ENCODE measurements at regions not wholly inside any gene's neighbourhood (a gene's known extent, or its start where the extent isn't known, plus 50 kb on each side); places are given as distances from the start of the nearest gene placed in this dataset.

GRCh38 chr4:64144994-64145393, 264.3 kb downstream of the TECRL start:
- Histone ChIP-seq H3K14ac (replicated peaks; ENCODE audit: low read depth, low read length) (no peak overlapping the region), H2BK5ac (ENCODE audit: low read depth, low read length, poor library complexity, severe bottlenecking) (no peak overlapping the region), H3K4me3 (ENCODE audit: insufficient read depth, low read depth, low read length) (no peak overlapping the region), H3K9me3 (ENCODE audit: control insufficient read depth, insufficient read depth, low read length) (no peaks in the 10 kb centered on the region), H4K20me1 (ENCODE audit: insufficient read depth, low read length) (no peaks in the 10 kb centered on the region), H3K27me3 (ENCODE audit: control insufficient read depth, insufficient read depth, low read length) (no peaks in the 10 kb centered on the region), H2BK120ac (ENCODE audit: low read depth, low read length) (no peak overlapping the region), H2BK15ac (ENCODE audit: low read depth, low read length) (no peak overlapping the region), H3K4me1 (ENCODE audit: control insufficient read depth, insufficient read depth, low read length) (no peaks in the 10 kb centered on the region), H3K27ac (ENCODE audit: insufficient read depth, low read length) (no peak overlapping the region), H2AK9ac (replicated peaks; ENCODE audit: low read depth, low read length, poor library complexity) (no peak overlapping the region), H3K4me2 (ENCODE audit: low read depth, low read length) (no peak overlapping the region), H2AFZ (replicated peaks; ENCODE audit: low read length, poor library complexity) (no peak overlapping the region), H2BK20ac (ENCODE audit: low read depth, low read length) (no peak overlapping the region), H2AK5ac (ENCODE audit: low read depth, low read length) (no peak overlapping the region), H3K23ac (ENCODE audit: low read depth, low read length) (no peak overlapping the region), H4K8ac (ENCODE audit: low read depth in 2 of 2, low read length in 2 of 2) (no peak overlapping the region), H3K79me1 (ENCODE audit: low read depth in 1 of 2, low read length in 2 of 2) (no peaks in the 10 kb centered on the region), H3K56ac (ENCODE audit: extremely low read depth, insufficient read depth, low read length) (no peak overlapping the region), H4K91ac (ENCODE audit: insufficient read depth, low read depth, low read length) (no peak overlapping the region), H3K36me3 (ENCODE audit: control insufficient read depth, insufficient read depth, low read length) (no peaks in the 10 kb centered on the region), H3K9me1 (ENCODE audit: insufficient read depth, low read length) (no peaks in the 10 kb centered on the region), H3K9ac (ENCODE audit: low read depth, low read length) (no peak overlapping the region), H4K5ac (ENCODE audit: low read depth, low read length) (no peak overlapping the region), H3K18ac (ENCODE audit: low read depth, low read length) (no peak overlapping the region), H3K4ac (ENCODE audit: low read depth, low read length) (no peak overlapping the region)
- in situ Hi-C loops (cut with MboI; ENCODE audit: low sequenced_read_pairs) (no loop called here), intact Hi-C loops (cut with micrococcal nuclease) (no loop called here), dilution Hi-C loops (cut with HindIII; ENCODE audit: low sequenced_read_pairs, unreplicated experiment) (no loop called here)
- BruUV-seq (replicated peaks) = no TSS peak
- TF ChIP-seq RAD21 (IDR thresholded peaks at IDR 0.05; ENCODE audit: low read length) = no peak
- TF ChIP-seq, protein P1, sequence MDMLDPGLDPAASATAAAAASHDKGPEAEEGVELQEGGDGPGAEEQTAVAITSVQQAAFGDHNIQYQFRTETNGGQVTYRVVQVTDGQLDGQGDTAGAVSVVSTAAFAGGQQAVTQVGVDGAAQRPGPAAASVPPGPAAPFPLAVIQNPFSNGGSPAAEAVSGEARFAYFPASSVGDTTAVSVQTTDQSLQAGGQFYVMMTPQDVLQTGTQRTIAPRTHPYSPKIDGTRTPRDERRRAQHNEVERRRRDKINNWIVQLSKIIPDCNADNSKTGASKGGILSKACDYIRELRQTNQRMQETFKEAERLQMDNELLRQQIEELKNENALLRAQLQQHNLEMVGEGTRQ (IDR thresholded peaks at IDR 0.05; ENCODE audit: low read depth, low read length) = no peak
- no peak for TF ChIP-seq BHLHE40 (IDR thresholded peaks at IDR 0.05; ENCODE audit: low read depth, low read length)
- TF ChIP-seq RCOR1 (IDR thresholded peaks at IDR 0.05; ENCODE audit: insufficient replicate concordance, low read length) = no peak
- TF ChIP-seq NFE2L2 (IDR thresholded peaks at IDR 0.05; ENCODE audit: low read depth, low read length) = no peak
- no peak for TF ChIP-seq MXI1 (IDR thresholded peaks at IDR 0.05; ENCODE audit: borderline replicate concordance, low read depth, low read length)
- no peak for TF ChIP-seq CHD1 (IDR thresholded peaks at IDR 0.05; ENCODE audit: low read depth, low read length)
- no peak for TF ChIP-seq POLR2A (IDR thresholded peaks at IDR 0.05; ENCODE audit: low read depth, low read length)
- no peak for TF ChIP-seq MAZ (IDR thresholded peaks at IDR 0.05; ENCODE audit: borderline replicate concordance, low read depth, low read length)
- no peak for TF ChIP-seq CEBPB (IDR thresholded peaks at IDR 0.05; ENCODE audit: low read depth, low read length)
- TF ChIP-seq SMC3 (IDR thresholded peaks at IDR 0.05; ENCODE audit: low read depth, low read length) = no peak
- no peak for TF ChIP-seq MAFK (IDR thresholded peaks at IDR 0.05; ENCODE audit: low read depth, low read length)
- TF ChIP-seq, protein P2, sequence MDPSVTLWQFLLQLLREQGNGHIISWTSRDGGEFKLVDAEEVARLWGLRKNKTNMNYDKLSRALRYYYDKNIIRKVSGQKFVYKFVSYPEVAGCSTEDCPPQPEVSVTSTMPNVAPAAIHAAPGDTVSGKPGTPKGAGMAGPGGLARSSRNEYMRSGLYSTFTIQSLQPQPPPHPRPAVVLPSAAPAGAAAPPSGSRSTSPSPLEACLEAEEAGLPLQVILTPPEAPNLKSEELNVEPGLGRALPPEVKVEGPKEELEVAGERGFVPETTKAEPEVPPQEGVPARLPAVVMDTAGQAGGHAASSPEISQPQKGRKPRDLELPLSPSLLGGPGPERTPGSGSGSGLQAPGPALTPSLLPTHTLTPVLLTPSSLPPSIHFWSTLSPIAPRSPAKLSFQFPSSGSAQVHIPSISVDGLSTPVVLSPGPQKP (IDR thresholded peaks at IDR 0.05; ENCODE audit: borderline replicate concordance, low read depth, low read length) = no peak
- CTCF ChIA-PET = no interaction called here
- POLR2A ChIA-PET (ENCODE audit: unreplicated experiment) = no interaction called here
- ATAC-seq (ENCODE audit: low read depth) (no peak), DNase-seq (no peak)
- WGBS, 2 experiments (ENCODE audit: extremely low coverage in 2 of 2, insufficient read length in 1 of 2) = no CpG with 5 or more reads among the region's 1 CpG

Measured in IMR-90 (cell line).